Ishikawa (cell line): ENCODE measurements at regions not wholly inside any gene's neighbourhood (a gene's known extent, or its start where the extent isn't known, plus 50 kb on each side); places are given as distances from the start of the nearest gene placed in this dataset.

Experiments used
- CEBPB ChIP-seq: IDR thresholded peaks from 2 replicates; pipeline ENCODE4 v1.6.1; 2012
- CREB1 ChIP-seq: IDR thresholded peaks from 2 replicates; pipeline ENCODE4 v1.6.1; 2012; ENCODE audit warnings: low read depth
- EGR1 ChIP-seq: IDR thresholded peaks from 2 replicates; pipeline ENCODE4 v1.6.1; 2012
- EP300 ChIP-seq: IDR thresholded peaks from 2 replicates; pipeline ENCODE4 v1.6.1; 2012; ENCODE audit warnings: borderline replicate concordance
- FOXM1 ChIP-seq: IDR thresholded peaks from 2 replicates; pipeline ENCODE4 v1.6.1; 2012; ENCODE audit warnings: low read depth, borderline replicate concordance
- NFIC ChIP-seq: IDR thresholded peaks from 2 replicates; pipeline ENCODE4 v1.6.1; 2012
- RAD21 ChIP-seq: IDR thresholded peaks from 2 replicates; pipeline ENCODE4 v1.6.1; 2012; ENCODE audit warnings: low read depth
- REST ChIP-seq: IDR thresholded peaks from 2 replicates; pipeline ENCODE4 v1.6.1; 2012; ENCODE audit warnings: low read depth, mild to moderate bottlenecking
- TAF1 ChIP-seq: IDR thresholded peaks from 2 replicates; pipeline ENCODE4 v1.6.1; 2012; ENCODE audit warnings: low read depth, mild to moderate bottlenecking
- TCF12 ChIP-seq: IDR thresholded peaks from 2 replicates; pipeline ENCODE4 v1.6.1; 2012; ENCODE audit warnings: low read depth
- TEAD4 ChIP-seq: IDR thresholded peaks from 2 replicates; pipeline ENCODE4 v1.6.1; 2012
- USF1 ChIP-seq: IDR thresholded peaks from 2 replicates; pipeline ENCODE4 v1.6.1; 2012
- YY1 ChIP-seq: IDR thresholded peaks from 2 replicates; pipeline ENCODE4 v1.6.1; 2012; ENCODE audit warnings: low read depth
- ZBTB7A ChIP-seq: IDR thresholded peaks from 2 replicates; pipeline ENCODE4 v1.6.1; 2012; ENCODE audit warnings: low read depth
- TF ChIP-seq, protein P1 (sequence below): IDR thresholded peaks from 2 replicates; pipeline ENCODE4 v1.6.1; 2012

- TF ChIP-seq EP300, result no peak
- TF ChIP-seq EGR1, result no peak
Observed at GRCh38 chr5:9833871-9834270, 203.7 kb upstream of the TAS2R1 start.

- TF ChIP-seq TAF1 (no peak), FOXM1 (no peak), NFIC (no peak), TEAD4 (no peak)
Observed at GRCh38 chr5:9832921-9833320, 202.8 kb upstream of the TAS2R1 start.

DNA sequence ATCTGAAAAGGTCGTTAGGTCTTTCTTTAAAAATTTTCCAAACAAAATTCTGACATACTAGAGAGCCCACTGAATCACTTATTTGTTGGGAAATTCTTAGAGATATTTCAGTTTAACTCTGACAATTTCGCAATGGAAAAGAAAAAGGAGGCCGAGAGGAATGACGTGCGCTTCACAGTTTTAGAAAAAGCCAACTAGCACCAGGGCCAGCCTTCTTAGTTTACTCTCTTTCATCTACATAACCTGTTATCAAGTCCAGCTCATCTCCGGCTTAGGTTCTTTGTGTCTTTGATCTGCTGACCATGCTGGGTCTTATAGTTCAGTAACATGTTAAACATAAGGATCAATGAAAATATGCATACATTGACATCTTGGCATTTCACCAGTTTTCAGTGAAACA, 201.7 kb upstream of the TAS2R1 start:
- TF ChIP-seq CREB1 (no peak), NFIC (no peak), EGR1 (no peak), TEAD4 (no peak)

- no peak for TF ChIP-seq TAF1
- no peak for TF ChIP-seq RAD21
- TF ChIP-seq EGR1, result no peak
- TF ChIP-seq NFIC, result no peak
- no peak for TF ChIP-seq ZBTB7A
- TF ChIP-seq TCF12, result no peak
- no peak for TF ChIP-seq TEAD4
- no peak for TF ChIP-seq EP300
- TF ChIP-seq USF1, result no peak
- no peak for TF ChIP-seq REST
- TF ChIP-seq, protein P1, sequence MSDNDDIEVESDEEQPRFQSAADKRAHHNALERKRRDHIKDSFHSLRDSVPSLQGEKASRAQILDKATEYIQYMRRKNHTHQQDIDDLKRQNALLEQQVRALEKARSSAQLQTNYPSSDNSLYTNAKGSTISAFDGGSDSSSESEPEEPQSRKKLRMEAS, result no peak
- TF ChIP-seq CEBPB, result no peak
- TF ChIP-seq CREB1, result no peak
- TF ChIP-seq FOXM1, result no peak
- no peak for TF ChIP-seq YY1
Observed at GRCh38 chr5:9830184-9830583, 200.0 kb upstream of the TAS2R1 start.

DNA sequence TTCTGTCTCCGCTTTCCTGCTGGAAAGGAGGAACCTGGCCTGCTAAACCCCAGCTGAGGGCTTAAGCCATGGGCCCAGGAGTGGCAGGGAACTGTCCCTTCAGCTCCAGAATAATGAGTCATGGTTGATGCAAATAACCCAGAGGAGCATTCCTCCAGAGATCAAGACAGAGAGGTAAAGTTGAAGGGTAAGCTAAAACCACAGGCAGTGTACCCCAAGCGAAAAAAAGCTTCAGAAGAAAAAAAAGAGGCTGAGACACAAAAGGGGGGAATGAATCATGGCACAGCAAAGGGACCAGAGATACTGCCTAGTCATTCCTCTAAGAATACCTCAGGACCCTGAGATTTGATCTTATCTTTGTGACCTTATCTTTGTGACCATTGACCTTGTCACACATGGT, 199.5 kb upstream of the TAS2R1 start:
- TF ChIP-seq EP300, result no peak
- no peak for TF ChIP-seq EGR1
- no peak for TF ChIP-seq TCF12
- TF ChIP-seq TAF1, result no peak
- no peak for TF ChIP-seq YY1
- TF ChIP-seq, protein P1, result no peak
- no peak for TF ChIP-seq ZBTB7A
- no peak for TF ChIP-seq CEBPB
- TF ChIP-seq REST, result no peak
- no peak for TF ChIP-seq RAD21
- no peak for TF ChIP-seq CREB1
- TF ChIP-seq NFIC, result no peak
- TF ChIP-seq FOXM1, result no peak
- no peak for TF ChIP-seq USF1
- TF ChIP-seq TEAD4, result no peak

GRCh38 chr5:9820691-9821449, 190.7 kb upstream of the TAS2R1 start:
- no peak for TF ChIP-seq REST
- no peak for TF ChIP-seq ZBTB7A
- TF ChIP-seq NFIC, result no peak
- no peak for TF ChIP-seq FOXM1
- TF ChIP-seq RAD21, result no peak
- TF ChIP-seq CREB1, result no peak
- TF ChIP-seq, protein P1, result no peak
- no peak for TF ChIP-seq EP300
- TF ChIP-seq CEBPB, result no peak
- no peak for TF ChIP-seq TCF12
- TF ChIP-seq TEAD4, result no peak
- no peak for TF ChIP-seq YY1
- TF ChIP-seq USF1, result no peak
- TF ChIP-seq EGR1, result no peak
- no peak for TF ChIP-seq TAF1
